Liver (tissue), 8 donors: ENCODE measurements at regions not wholly inside any gene's neighbourhood (a gene's known extent, or its start where the extent isn't known, plus 50 kb on each side); places are given as distances from the start of the nearest gene placed in this dataset.

Experiments used
- DNase-seq: peaks from one replicate; pipeline ENCODE4 v3.0.0-alpha.2; 2017; ENCODE audit warnings: low spot score
- H3K27ac ChIP-seq, 2 donors: one replicate each; pipeline ENCODE4 v1.7.0; 2013; ENCODE audit warnings: inconsistent platforms in 2 of 2, low read length in 2 of 2, control low read depth in 1 of 2, low read depth in 1 of 2, mild to moderate bottlenecking in 1 of 2
- H3K27me3 ChIP-seq, 4 donors: one replicate each; pipeline versions ENCODE4 v1.6.1 to v1.7.0; 2013; ENCODE audit warnings: low read length in 3 of 4, inconsistent platforms in 1 of 4, mild to moderate bottlenecking in 1 of 4, moderate library complexity in 1 of 4; ENCODE audit not compliant: control insufficient read depth in 4 of 4, insufficient read depth in 4 of 4
- H3K36me3 ChIP-seq, 4 donors: one replicate each; pipeline versions ENCODE4 v1.6.1 to v1.7.0; 2013; ENCODE audit warnings: low read length in 3 of 4, mild to moderate bottlenecking in 3 of 4, low read depth in 1 of 4, moderate library complexity in 1 of 4; ENCODE audit not compliant: control insufficient read depth in 4 of 4, insufficient read depth in 3 of 4
- H3K4me1 ChIP-seq, 4 donors: one replicate each; pipeline versions ENCODE4 v1.6.1 to v1.7.0; 2013; ENCODE audit warnings: low read length in 3 of 4, mild to moderate bottlenecking in 3 of 4, moderate library complexity in 1 of 4; ENCODE audit not compliant: control insufficient read depth in 4 of 4, insufficient read depth in 4 of 4
- H3K4me3 ChIP-seq, 3 donors: one replicate each; pipeline versions ENCODE4 v1.6.1 to v1.7.0; 2013; ENCODE audit warnings: low read length in 3 of 3, control low read depth in 1 of 3, low read depth in 1 of 3, mild to moderate bottlenecking in 1 of 3
- H3K9ac ChIP-seq, 2 donors: one replicate each; pipeline ENCODE4 v1.7.0; 2013; ENCODE audit warnings: low read length in 2 of 2, mild to moderate bottlenecking in 2 of 2, moderate library complexity in 2 of 2, control low read depth in 1 of 2, low read depth in 1 of 2
- H3K9me3 ChIP-seq, 4 donors: one replicate each; pipeline versions ENCODE4 v1.6.1 to v1.7.0; 2013; ENCODE audit warnings: low read length in 3 of 4; ENCODE audit not compliant: control insufficient read depth in 4 of 4
- EGR1 ChIP-seq, 2 donors: IDR thresholded peaks; 2 replicates each; pipeline ENCODE4 v1.6.1; 2016 to 2018; ENCODE audit warnings: antibody characterized with exemption in 2 of 2, low read depth in 2 of 2
- FOXA1 ChIP-seq: IDR thresholded peaks from 2 replicates; pipeline ENCODE4 v1.6.1; 2016; ENCODE audit warnings: antibody characterized with exemption
- FOXA2 ChIP-seq: IDR thresholded peaks from 2 replicates; pipeline ENCODE4 v1.6.1; 2016; ENCODE audit warnings: antibody characterized with exemption
- GABPA ChIP-seq, 2 donors: IDR thresholded peaks in 1 of 2; conservative IDR thresholded peaks in 1 of 2; 2 replicates each; pipeline ENCODE4 v1.6.1; 2016; ENCODE audit warnings: antibody characterized with exemption in 2 of 2, mild to moderate bottlenecking in 1 of 2, moderate library complexity in 1 of 2
- HNF4A ChIP-seq, 2 donors: conservative IDR thresholded peaks; 2 replicates each; pipeline ENCODE4 v1.6.1; 2016; ENCODE audit warnings: antibody characterized with exemption in 2 of 2, mild to moderate bottlenecking in 2 of 2
- HNF4G ChIP-seq: IDR thresholded peaks from 2 replicates; pipeline ENCODE4 v1.6.1; 2016; ENCODE audit warnings: antibody characterized with exemption
- JUND ChIP-seq, 2 donors: IDR thresholded peaks; 2 replicates each; pipeline ENCODE4 v1.6.1; 2016; ENCODE audit warnings: antibody characterized with exemption in 2 of 2
- NR2F2 ChIP-seq: IDR thresholded peaks from 2 replicates; pipeline ENCODE4 v1.6.1; 2016; ENCODE audit warnings: antibody characterized with exemption
- RAD21 ChIP-seq, 2 donors: IDR thresholded peaks; 2 replicates each; pipeline ENCODE4 v1.6.1; 2016; ENCODE audit warnings: antibody characterized with exemption in 2 of 2, mild to moderate bottlenecking in 2 of 2
- RXRA ChIP-seq, 2 donors: IDR thresholded peaks; 2 replicates each; pipeline ENCODE4 v1.6.1; 2017 to 2018; ENCODE audit warnings: antibody characterized with exemption in 2 of 2, mild to moderate bottlenecking in 1 of 2
- SP1 ChIP-seq: IDR thresholded peaks from 2 replicates; pipeline ENCODE4 v1.6.1; 2018; ENCODE audit warnings: antibody characterized with exemption, mild to moderate bottlenecking
- TAF1 ChIP-seq: conservative IDR thresholded peaks from 2 replicates; pipeline ENCODE4 v1.6.1; 2016; ENCODE audit warnings: antibody characterized with exemption, mild to moderate bottlenecking
- YY1 ChIP-seq: IDR thresholded peaks from 2 replicates; pipeline ENCODE4 v1.6.1; 2016; ENCODE audit warnings: antibody characterized with exemption, mild to moderate bottlenecking
- WGBS: extraction: QIAGEN DNeasy Blood & Tissue Kit; methylation state at CpG from one replicate; pipeline ENCODE4 v1.1.7; 2013; 5-methylcytosine and 5-hydroxymethylcytosine counted together
- TF ChIP-seq, protein P1 (sequence below): IDR thresholded peaks from 2 replicates; pipeline ENCODE4 v1.6.1; 2016; ENCODE audit warnings: antibody characterized with exemption, mild to moderate bottlenecking
- TF ChIP-seq, protein P2 (sequence below): fragments of 150-350 bp; IDR thresholded peaks from 2 replicates; pipeline ENCODE4 v1.5.1; 2017; ENCODE audit warnings: improper control_type of control experiment, low read depth, low read length; ENCODE audit not compliant: missing input control
- TF ChIP-seq, protein P3 (sequence below): IDR thresholded peaks from 2 replicates; pipeline ENCODE4 v1.6.1; 2016; ENCODE audit warnings: antibody characterized with exemption
- TF ChIP-seq, protein P4 (sequence below): IDR thresholded peaks from 2 replicates; pipeline ENCODE4 v1.6.1; 2016; ENCODE audit warnings: antibody characterized with exemption
- TF ChIP-seq, protein P5 (sequence below): IDR thresholded peaks from 2 replicates; pipeline ENCODE4 v1.6.1; 2016; ENCODE audit warnings: antibody characterized with exemption
- donor health status: healthy.
- donor health status: healthy.
- donor health status: healthy.
- donor health status: healthy.
- donor health status: healthy.

DNA sequence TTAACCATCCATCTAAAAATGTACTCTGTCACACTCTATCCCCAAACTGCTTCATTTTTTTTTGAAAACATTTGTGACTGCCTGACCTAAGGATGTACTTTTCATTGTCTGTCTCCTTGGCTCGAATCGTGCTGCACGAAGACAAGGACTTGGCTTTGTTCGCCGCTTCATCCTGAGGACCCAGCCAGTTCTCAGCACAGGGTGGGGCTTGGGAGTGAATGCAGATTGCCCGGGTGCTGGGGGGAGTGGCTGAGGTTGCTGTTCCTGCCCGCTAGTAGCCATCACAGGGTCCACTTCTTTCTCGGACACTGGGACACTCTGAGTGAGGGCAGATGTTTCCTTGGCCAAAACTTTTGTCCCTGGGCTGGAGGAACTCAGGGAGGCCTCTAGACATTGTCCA, 70.1 kb upstream of the CLCN4 start:
- H3K27ac ChIP-seq: no peak overlapping the region
- H3K36me3 ChIP-seq: no peaks in the 10 kb centered on the region
- H3K9me3 ChIP-seq: no peaks in the 10 kb centered on the region
- 86% methylated on average over 8 of the region's 8 CpGs for WGBS
- no peak for DNase-seq
- H3K4me3 ChIP-seq: no peak overlapping the region
- H3K4me1 ChIP-seq: peaks cover 0 to 6% (median 1%) of the 10 kb centered on the region in 4 donors
- H3K9ac ChIP-seq: no peak overlapping the region
- TF ChIP-seq RAD21 (IDR thresholded peaks at IDR 0.05): no peak
- TF ChIP-seq EGR1 (IDR thresholded peaks at IDR 0.05; ENCODE audit: low read depth in 2 of 2): no peak
- no peak for TF ChIP-seq JUND (IDR thresholded peaks at IDR 0.05)
- TF ChIP-seq, protein P1, sequence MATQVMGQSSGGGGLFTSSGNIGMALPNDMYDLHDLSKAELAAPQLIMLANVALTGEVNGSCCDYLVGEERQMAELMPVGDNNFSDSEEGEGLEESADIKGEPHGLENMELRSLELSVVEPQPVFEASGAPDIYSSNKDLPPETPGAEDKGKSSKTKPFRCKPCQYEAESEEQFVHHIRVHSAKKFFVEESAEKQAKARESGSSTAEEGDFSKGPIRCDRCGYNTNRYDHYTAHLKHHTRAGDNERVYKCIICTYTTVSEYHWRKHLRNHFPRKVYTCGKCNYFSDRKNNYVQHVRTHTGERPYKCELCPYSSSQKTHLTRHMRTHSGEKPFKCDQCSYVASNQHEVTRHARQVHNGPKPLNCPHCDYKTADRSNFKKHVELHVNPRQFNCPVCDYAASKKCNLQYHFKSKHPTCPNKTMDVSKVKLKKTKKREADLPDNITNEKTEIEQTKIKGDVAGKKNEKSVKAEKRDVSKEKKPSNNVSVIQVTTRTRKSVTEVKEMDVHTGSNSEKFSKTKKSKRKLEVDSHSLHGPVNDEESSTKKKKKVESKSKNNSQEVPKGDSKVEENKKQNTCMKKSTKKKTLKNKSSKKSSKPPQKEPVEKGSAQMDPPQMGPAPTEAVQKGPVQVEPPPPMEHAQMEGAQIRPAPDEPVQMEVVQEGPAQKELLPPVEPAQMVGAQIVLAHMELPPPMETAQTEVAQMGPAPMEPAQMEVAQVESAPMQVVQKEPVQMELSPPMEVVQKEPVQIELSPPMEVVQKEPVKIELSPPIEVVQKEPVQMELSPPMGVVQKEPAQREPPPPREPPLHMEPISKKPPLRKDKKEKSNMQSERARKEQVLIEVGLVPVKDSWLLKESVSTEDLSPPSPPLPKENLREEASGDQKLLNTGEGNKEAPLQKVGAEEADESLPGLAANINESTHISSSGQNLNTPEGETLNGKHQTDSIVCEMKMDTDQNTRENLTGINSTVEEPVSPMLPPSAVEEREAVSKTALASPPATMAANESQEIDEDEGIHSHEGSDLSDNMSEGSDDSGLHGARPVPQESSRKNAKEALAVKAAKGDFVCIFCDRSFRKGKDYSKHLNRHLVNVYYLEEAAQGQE: no peak
- TF ChIP-seq HNF4G: no peak
- TF ChIP-seq SP1: no peak
- no peak for TF ChIP-seq GABPA (IDR thresholded peaks at IDR 0.05 in 1 of 2, conservative IDR thresholded peaks at IDR 0.05 in 1 of 2)
- peaks cover 0 to 2% (median 0%) of the 10 kb centered on the region in 4 donors for H3K27me3 ChIP-seq

DNA sequence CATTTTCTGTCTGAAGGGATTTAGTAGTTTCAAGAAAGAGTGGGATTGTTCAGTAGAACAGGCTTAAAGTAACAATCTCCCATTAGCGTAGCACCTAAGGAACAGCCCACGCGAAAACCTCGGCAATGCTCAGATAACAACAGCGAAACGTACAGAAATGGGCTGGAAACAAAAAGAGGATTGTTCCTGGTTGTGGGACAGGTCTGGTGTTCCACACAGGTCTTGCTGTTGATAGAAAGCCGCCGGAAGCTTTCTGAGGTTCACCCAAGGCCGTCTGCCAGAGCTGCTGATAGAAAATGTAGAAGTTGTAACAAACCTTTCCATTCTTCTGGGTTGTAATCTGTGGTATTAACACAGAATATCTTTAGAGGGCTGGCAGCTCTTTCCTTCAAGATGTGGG, 69.4 kb upstream of the CLCN4 start:
- peaks cover 0 to 6% (median 1%) of the 10 kb centered on the region in 4 donors for H3K4me1 ChIP-seq
- peaks cover 0 to 4% (median 0%) of the 10 kb centered on the region in 4 donors for H3K36me3 ChIP-seq
- peaks cover 0 to 2% (median 0%) of the 10 kb centered on the region in 4 donors for H3K27me3 ChIP-seq
- H3K27ac ChIP-seq: no peak overlapping the region
- H3K4me3 ChIP-seq: no peak overlapping the region
- no peak overlapping the region for H3K9ac ChIP-seq
- TF ChIP-seq, protein P2, sequence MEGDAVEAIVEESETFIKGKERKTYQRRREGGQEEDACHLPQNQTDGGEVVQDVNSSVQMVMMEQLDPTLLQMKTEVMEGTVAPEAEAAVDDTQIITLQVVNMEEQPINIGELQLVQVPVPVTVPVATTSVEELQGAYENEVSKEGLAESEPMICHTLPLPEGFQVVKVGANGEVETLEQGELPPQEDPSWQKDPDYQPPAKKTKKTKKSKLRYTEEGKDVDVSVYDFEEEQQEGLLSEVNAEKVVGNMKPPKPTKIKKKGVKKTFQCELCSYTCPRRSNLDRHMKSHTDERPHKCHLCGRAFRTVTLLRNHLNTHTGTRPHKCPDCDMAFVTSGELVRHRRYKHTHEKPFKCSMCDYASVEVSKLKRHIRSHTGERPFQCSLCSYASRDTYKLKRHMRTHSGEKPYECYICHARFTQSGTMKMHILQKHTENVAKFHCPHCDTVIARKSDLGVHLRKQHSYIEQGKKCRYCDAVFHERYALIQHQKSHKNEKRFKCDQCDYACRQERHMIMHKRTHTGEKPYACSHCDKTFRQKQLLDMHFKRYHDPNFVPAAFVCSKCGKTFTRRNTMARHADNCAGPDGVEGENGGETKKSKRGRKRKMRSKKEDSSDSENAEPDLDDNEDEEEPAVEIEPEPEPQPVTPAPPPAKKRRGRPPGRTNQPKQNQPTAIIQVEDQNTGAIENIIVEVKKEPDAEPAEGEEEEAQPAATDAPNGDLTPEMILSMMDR: no peak
- TF ChIP-seq TAF1: no peak
- TF ChIP-seq, protein P3, sequence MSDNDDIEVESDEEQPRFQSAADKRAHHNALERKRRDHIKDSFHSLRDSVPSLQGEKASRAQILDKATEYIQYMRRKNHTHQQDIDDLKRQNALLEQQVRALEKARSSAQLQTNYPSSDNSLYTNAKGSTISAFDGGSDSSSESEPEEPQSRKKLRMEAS: no peak
- no peak for TF ChIP-seq FOXA2
- no peak for TF ChIP-seq RXRA (IDR thresholded peaks at IDR 0.05)
- TF ChIP-seq YY1: no peak
- no peak for TF ChIP-seq HNF4A (conservative IDR thresholded peaks at IDR 0.05)
- no peak for TF ChIP-seq HNF4G
- TF ChIP-seq EGR1 (IDR thresholded peaks at IDR 0.05; ENCODE audit: low read depth in 2 of 2): no peak
- TF ChIP-seq FOXA1: no peak
- TF ChIP-seq, protein P1: no peak
- TF ChIP-seq, protein P4, sequence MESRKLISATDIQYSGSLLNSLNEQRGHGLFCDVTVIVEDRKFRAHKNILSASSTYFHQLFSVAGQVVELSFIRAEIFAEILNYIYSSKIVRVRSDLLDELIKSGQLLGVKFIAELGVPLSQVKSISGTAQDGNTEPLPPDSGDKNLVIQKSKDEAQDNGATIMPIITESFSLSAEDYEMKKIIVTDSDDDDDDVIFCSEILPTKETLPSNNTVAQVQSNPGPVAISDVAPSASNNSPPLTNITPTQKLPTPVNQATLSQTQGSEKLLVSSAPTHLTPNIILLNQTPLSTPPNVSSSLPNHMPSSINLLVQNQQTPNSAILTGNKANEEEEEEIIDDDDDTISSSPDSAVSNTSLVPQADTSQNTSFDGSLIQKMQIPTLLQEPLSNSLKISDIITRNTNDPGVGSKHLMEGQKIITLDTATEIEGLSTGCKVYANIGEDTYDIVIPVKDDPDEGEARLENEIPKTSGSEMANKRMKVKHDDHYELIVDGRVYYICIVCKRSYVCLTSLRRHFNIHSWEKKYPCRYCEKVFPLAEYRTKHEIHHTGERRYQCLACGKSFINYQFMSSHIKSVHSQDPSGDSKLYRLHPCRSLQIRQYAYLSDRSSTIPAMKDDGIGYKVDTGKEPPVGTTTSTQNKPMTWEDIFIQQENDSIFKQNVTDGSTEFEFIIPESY: no peak
- no peak for TF ChIP-seq RAD21 (IDR thresholded peaks at IDR 0.05)
- TF ChIP-seq SP1: no peak
- TF ChIP-seq NR2F2: no peak
- no peak for TF ChIP-seq JUND (IDR thresholded peaks at IDR 0.05)
- TF ChIP-seq, protein P5, sequence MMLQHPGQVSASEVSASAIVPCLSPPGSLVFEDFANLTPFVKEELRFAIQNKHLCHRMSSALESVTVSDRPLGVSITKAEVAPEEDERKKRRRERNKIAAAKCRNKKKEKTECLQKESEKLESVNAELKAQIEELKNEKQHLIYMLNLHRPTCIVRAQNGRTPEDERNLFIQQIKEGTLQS: no peak
- no peak for TF ChIP-seq GABPA (IDR thresholded peaks at IDR 0.05 in 1 of 2, conservative IDR thresholded peaks at IDR 0.05 in 1 of 2)
- no peak for DNase-seq
- WGBS: 97% methylated on average over 9 of the region's 9 CpGs
- no peaks in the 10 kb centered on the region for H3K9me3 ChIP-seq
